Nephron progenitor cell (in vitro differentiated cells): ENCODE measurements at regions not wholly inside any gene's neighbourhood (a gene's known extent, or its start where the extent isn't known, plus 50 kb on each side); places are given as distances from the start of the nearest gene placed in this dataset.

ENCODE experiments used
- DNase-seq: peaks from one replicate; pipeline ENCODE4 v3.0.0; 2021
- H3K27ac Mint-ChIP-seq: 2 replicates; pipeline ENCODE4 v1.8.0; 2021; ENCODE audit warnings: mild to moderate bottlenecking, moderate library complexity, mixed read lengths
- H3K27me3 Mint-ChIP-seq: 2 replicates; pipeline ENCODE4 v1.8.0; 2021; ENCODE audit warnings: mild to moderate bottlenecking, low read depth, mixed read lengths; ENCODE audit not compliant: poor library complexity
- H3K36me3 Mint-ChIP-seq: 2 replicates; pipeline ENCODE4 v1.8.0; 2021; ENCODE audit warnings: low read depth, mixed read lengths
- H3K4me1 Mint-ChIP-seq: 2 replicates; pipeline ENCODE4 v1.8.0; 2021; ENCODE audit warnings: mixed read lengths
- H3K4me3 Mint-ChIP-seq: 2 replicates; pipeline ENCODE4 v1.8.0; 2021; ENCODE audit warnings: mild to moderate bottlenecking, moderate library complexity, mixed read lengths
- H3K9me3 Mint-ChIP-seq: 2 replicates; pipeline ENCODE4 v1.8.0; 2021; ENCODE audit warnings: mild to moderate bottlenecking, moderate library complexity, mixed read lengths
- CTCF ChIP-seq: fragments of 200-600 bp; sonication (generic); IDR thresholded peaks from 2 replicates; pipeline ENCODE4 v1.5.0; 2021; ENCODE audit warnings: antibody characterized with exemption

GRCh38 chr7:31443457-31443856 lies 70.4 kb upstream of the ITPRID1 start:
- Mint-ChIP-seq H3K27me3 (peaks cover 3% of the 10 kb centered on the region), H3K9me3 (no peaks in the 10 kb centered on the region), H3K36me3 (no peaks in the 10 kb centered on the region), H3K27ac (no peak overlapping the region), H3K4me1 (no peaks in the 10 kb centered on the region), H3K4me3 (no peak overlapping the region)
- peak; percentile 21 for DNase-seq
- peak; percentile 79 for TF ChIP-seq CTCF

- no peak overlapping the region for H3K4me3 Mint-ChIP-seq
- H3K9me3 Mint-ChIP-seq, result no peaks in the 10 kb centered on the region
- H3K36me3 Mint-ChIP-seq, result no peaks in the 10 kb centered on the region
- TF ChIP-seq CTCF, result no peak
- no peaks in the 10 kb centered on the region for H3K4me1 Mint-ChIP-seq
- H3K27me3 Mint-ChIP-seq, result peaks cover 2% of the 10 kb centered on the region
- no peak for DNase-seq
- H3K27ac Mint-ChIP-seq, result no peak overlapping the region
Observed at GRCh38 chr7:31444196-31444595, 69.7 kb upstream of the ITPRID1 start.

GRCh38 chr7:31445686-31446355 lies 68.1 kb upstream of the ITPRID1 start:
- H3K4me1 Mint-ChIP-seq, result no peaks in the 10 kb centered on the region
- H3K27me3 Mint-ChIP-seq, result peaks cover 8% of the 10 kb centered on the region
- no peak overlapping the region for H3K4me3 Mint-ChIP-seq
- no peaks in the 10 kb centered on the region for H3K9me3 Mint-ChIP-seq
- DNase-seq, result no peak
- no peak for TF ChIP-seq CTCF
- no peaks in the 10 kb centered on the region for H3K36me3 Mint-ChIP-seq
- no peak overlapping the region for H3K27ac Mint-ChIP-seq

- Mint-ChIP-seq H3K27me3 (peaks cover 8% of the 10 kb centered on the region), H3K27ac (no peak overlapping the region), H3K9me3 (no peaks in the 10 kb centered on the region), H3K4me1 (no peaks in the 10 kb centered on the region), H3K36me3 (no peaks in the 10 kb centered on the region), H3K4me3 (no peak overlapping the region)
- no peak for DNase-seq
- no peak for TF ChIP-seq CTCF
Observed at GRCh38 chr7:31448649-31449048, 65.2 kb upstream of the ITPRID1 start.

- H3K9me3 Mint-ChIP-seq, result no peaks in the 10 kb centered on the region
- no peak for TF ChIP-seq CTCF
- DNase-seq, result no peak
- H3K36me3 Mint-ChIP-seq, result no peaks in the 10 kb centered on the region
- H3K4me1 Mint-ChIP-seq, result peaks cover 12% of the 10 kb centered on the region
- peaks cover 10% of the 10 kb centered on the region for H3K27me3 Mint-ChIP-seq
- no peak overlapping the region for H3K27ac Mint-ChIP-seq
- H3K4me3 Mint-ChIP-seq, result no peak overlapping the region
Observed at GRCh38 chr7:31455844-31456243, 58.0 kb upstream of the ITPRID1 start.

GRCh38 chr7:31456646-31457368 lies 57.1 kb upstream of the ITPRID1 start:
- no peak for DNase-seq
- no peak overlapping the region for H3K4me3 Mint-ChIP-seq
- no peaks in the 10 kb centered on the region for H3K36me3 Mint-ChIP-seq

More at GRCh38 chr7:31456646-31457368, 57.1 kb upstream of the ITPRID1 start:
- no peaks in the 10 kb centered on the region for H3K9me3 Mint-ChIP-seq
- H3K4me1 Mint-ChIP-seq, result peaks cover 12% of the 10 kb centered on the region
- no peak for TF ChIP-seq CTCF
- no peak overlapping the region for H3K27ac Mint-ChIP-seq
- peaks cover 10% of the 10 kb centered on the region for H3K27me3 Mint-ChIP-seq
